GM18909 (cell line): ENCODE measurements at regions not wholly inside any gene's neighbourhood (a gene's known extent, or its start where the extent isn't known, plus 50 kb on each side); places are given as distances from the start of the nearest gene placed in this dataset.

ENCODE experiments used
- ATAC-seq: cut with Tn5 transposase; IDR thresholded peaks from one replicate; pipeline ENCODE4 v1.9.1; 2021; ENCODE audit warnings: mild to moderate bottlenecking; ENCODE audit not compliant: unreplicated experiment, poor library complexity

GRCh38 chr13:107035778-107036177 lies 467.8 kb upstream of the ARGLU1 start:
- no peak for ATAC-seq

GRCh38 chr13:107035186-107035585 lies 467.2 kb upstream of the ARGLU1 start:
- ATAC-seq = no peak

GRCh38 chr13:107034236-107034872 lies 466.4 kb upstream of the ARGLU1 start:
- no peak for ATAC-seq

GRCh38 chr13:107031716-107032115 lies 463.8 kb upstream of the ARGLU1 start:
- no peak for ATAC-seq

GRCh38 chr13:107028751-107029150 lies 460.8 kb upstream of the ARGLU1 start:
- ATAC-seq = no peak

GRCh38 chr13:107025991-107026390 lies 458.1 kb upstream of the ARGLU1 start:
- ATAC-seq = no peak

- no peak for ATAC-seq
Observed at GRCh38 chr13:107023335-107023734, 455.4 kb upstream of the ARGLU1 start.

- ATAC-seq = no peak
Observed at GRCh38 chr13:107020393-107020792, 452.5 kb upstream of the ARGLU1 start.

- no peak for ATAC-seq
Observed at GRCh38 chr13:107018285-107018684, 450.3 kb upstream of the ARGLU1 start.

- no peak for ATAC-seq
Observed at GRCh38 chr13:107006661-107007060, 438.7 kb upstream of the ARGLU1 start.

GRCh38 chr13:107005577-107005976 lies 437.6 kb upstream of the ARGLU1 start:
- ATAC-seq = no peak

- no peak for ATAC-seq
Observed at GRCh38 chr13:107003911-107004310, 436.0 kb upstream of the ARGLU1 start.

- no peak for ATAC-seq
Observed at GRCh38 chr13:106998664-106999063, 430.7 kb upstream of the ARGLU1 start.

- ATAC-seq = no peak
Observed at GRCh38 chr13:106997696-106998095, 429.8 kb upstream of the ARGLU1 start.

GRCh38 chr13:106996867-106997618 lies 429.1 kb upstream of the ARGLU1 start:
- ATAC-seq = no peak

- ATAC-seq = no peak
Observed at GRCh38 chr13:106990594-106990993, 422.7 kb upstream of the ARGLU1 start.

GRCh38 chr13:106989876-106990275 lies 421.9 kb upstream of the ARGLU1 start:
- ATAC-seq = no peak

- no peak for ATAC-seq
Observed at GRCh38 chr13:106987427-106987785, 419.5 kb upstream of the ARGLU1 start.

GRCh38 chr13:106986687-106987426 lies 418.9 kb upstream of the ARGLU1 start:
- ATAC-seq = no peak

GRCh38 chr13:106986033-106986484 lies 418.1 kb upstream of the ARGLU1 start:
- ATAC-seq = no peak

- ATAC-seq = no peak
Observed at GRCh38 chr13:106985481-106985880, 417.5 kb upstream of the ARGLU1 start.
